ENCODE measurements at regions not wholly inside any gene's neighbourhood (a gene's known extent, or its start where the extent isn't known, plus 50 kb on each side); places are given as distances from the start of the nearest gene placed in this dataset.
"Not testable (repeated sequence)": the region's sequence is repeated elsewhere in the genome, so short reads cannot be mapped to it uniquely, and the experiment has no call there.

- DNase-seq (ENCODE audit: low read depth in 4 of 4, low spot score in 3 of 4), result no peak
These were observed 128.6 kb upstream of the FGF3 start for GRCh38 chr11:69947793-69948255.

- DNase-seq (ENCODE audit: low read depth in 4 of 4, low spot score in 3 of 4), result no peak
These were observed 129.3 kb upstream of the FGF3 start for GRCh38 chr11:69948256-69949141.

DNA sequence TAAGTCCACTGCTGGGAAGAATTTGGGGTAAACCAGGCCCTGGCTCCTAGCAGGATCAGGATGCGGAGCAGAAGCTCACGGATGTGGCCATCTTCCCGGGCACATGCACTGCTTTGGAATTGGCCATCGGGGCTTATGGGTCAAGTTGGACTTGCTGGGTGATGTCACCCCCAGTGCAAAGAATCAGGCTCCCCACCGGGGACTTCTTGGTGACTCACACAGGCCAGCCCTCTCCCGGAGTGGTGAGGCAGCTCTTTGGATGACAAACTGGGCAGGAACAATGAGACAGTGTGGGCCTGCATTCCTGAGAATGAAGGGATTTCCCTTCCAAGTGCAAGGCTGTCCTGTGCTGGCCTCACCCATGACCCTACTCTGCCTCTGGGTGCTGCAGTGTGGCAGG is 128.8 kb upstream of the ANO1 start:
- DNase-seq (ENCODE audit: low read depth in 4 of 4, low spot score in 3 of 4), result no peak

DNA sequence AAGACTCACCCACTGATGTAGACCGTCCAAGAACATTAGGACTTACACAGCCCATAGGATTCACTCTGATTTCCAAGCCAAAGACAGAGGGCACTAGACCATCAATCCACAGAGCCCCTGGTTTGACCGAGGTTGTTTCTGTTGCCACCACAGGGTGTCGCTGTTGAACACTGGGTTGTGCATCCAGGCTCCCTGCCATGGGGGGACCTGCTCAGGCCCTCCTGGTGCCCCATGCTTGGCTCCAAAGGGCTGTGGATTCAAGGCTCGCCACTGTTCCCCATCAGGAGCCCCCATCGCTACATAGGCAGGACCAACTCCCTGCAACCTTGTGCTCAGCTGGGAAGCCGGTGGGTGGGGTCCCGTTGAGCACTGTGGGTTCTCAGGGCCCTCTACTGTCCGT is 128.0 kb upstream of the ANO1 start:
- no peak for DNase-seq (ENCODE audit: low read depth in 4 of 4, low spot score in 3 of 4)

GRCh38 chr11:69950621-69951020 is 127.5 kb upstream of the ANO1 start:
- DNase-seq (ENCODE audit: low read depth in 4 of 4, low spot score in 3 of 4), result no peak

- DNase-seq (ENCODE audit: low read depth in 4 of 4, low spot score in 3 of 4), result no peak
These were observed 126.3 kb upstream of the ANO1 start for GRCh38 chr11:69951821-69952220.

DNA sequence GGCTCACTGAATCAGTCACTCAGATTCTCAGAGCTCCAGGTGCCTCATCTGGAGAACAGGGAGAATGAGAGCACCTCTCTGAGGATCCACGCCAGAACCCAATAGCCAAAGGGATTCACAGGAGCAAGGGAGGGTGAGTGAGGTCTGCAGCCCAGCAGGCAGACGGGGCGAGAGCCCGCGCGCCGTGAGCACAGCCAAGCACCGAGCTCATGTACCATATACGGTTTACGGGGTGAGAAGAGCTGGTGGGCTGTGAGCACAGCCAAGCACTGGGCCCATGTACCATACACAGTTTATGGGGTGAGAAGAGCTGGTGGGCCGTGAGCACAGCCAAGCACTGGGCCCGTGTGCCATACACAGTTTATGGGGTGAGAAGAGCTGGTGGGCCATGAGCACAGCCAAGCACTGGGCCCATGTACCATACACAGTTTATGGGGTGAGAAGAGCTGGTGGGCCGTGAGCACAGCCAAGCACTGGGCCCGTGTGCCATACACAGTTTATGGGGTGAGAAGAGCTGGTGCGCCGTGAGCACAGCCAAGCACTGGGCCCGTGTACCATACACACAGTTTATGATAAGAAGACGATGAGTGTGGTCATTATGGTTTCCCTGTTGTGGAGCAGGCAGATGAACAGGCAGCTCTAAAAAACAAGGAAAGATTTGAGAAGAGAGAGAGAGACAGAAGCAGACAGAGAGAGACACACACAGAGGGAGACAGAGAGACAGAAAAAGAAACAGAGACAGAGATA is 125.7 kb upstream of the ANO1 start:
- DNase-seq (ENCODE audit: low read depth in 4 of 4, low spot score in 3 of 4), result not testable (repeated sequence)

DNA sequence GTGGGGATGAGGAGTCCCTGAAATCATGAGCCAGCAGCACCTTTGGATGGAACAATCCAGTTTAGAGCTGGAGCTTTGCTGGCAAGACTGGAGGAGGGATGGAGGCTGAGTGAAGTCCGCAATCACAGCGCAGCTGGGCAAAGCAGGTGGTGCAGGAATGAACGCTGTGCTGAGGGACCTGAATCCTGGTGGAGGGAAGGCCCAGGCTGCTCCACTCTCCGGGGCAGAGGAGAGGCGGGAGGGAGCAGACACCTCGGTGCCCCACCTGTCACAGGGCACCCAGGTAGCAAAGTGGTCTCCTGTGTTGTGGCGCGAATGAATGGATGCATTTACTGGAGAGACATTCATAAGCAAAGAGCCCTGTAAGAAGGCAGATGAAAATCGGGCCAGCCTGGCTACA is 124.8 kb upstream of the ANO1 start:
- no peak for DNase-seq (ENCODE audit: low read depth in 4 of 4, low spot score in 3 of 4)

- DNase-seq (ENCODE audit: low read depth in 4 of 4, low spot score in 3 of 4), result no peak
These were observed 123.4 kb upstream of the ANO1 start for GRCh38 chr11:69954756-69955155.

DNA sequence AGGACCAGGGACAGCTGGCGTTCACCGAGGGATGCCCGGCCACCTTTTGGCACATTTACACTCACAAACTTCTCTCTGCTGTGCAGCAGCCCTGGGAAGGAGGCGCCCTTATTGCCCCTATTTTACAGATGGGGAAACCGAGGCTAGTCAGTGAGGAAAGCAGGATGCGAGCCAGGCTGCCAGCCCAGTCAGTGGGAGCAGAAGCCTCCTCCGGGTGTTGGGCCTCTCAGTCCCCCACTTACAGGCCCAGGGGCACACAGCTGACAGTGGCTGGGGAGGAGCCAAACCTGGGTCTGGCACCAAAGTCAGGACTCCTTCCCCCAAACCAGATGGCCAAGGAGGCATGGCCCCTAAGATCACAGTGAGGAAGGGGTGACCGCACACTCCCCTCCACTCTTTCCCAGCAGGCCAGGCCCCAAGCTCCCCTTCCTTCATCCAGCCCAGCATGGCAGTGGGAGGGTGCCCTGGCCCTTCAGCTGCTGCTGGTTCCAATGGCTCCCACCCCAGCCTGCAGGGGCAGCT is 121.4 kb upstream of the ANO1 start:
- DNase-seq (ENCODE audit: low read depth in 4 of 4, low spot score in 3 of 4), result no peak

GRCh38 chr11:69957849-69958248 is 120.3 kb upstream of the ANO1 start:
- DNase-seq (ENCODE audit: low read depth in 4 of 4, low spot score in 3 of 4), result no peak

GRCh38 chr11:69958308-69958707 is 119.8 kb upstream of the ANO1 start:
- no peak for DNase-seq (ENCODE audit: low read depth in 4 of 4, low spot score in 3 of 4)

GRCh38 chr11:69959461-69959860 is 118.7 kb upstream of the ANO1 start:
- DNase-seq (ENCODE audit: low read depth in 4 of 4, low spot score in 3 of 4), result no peak

DNA sequence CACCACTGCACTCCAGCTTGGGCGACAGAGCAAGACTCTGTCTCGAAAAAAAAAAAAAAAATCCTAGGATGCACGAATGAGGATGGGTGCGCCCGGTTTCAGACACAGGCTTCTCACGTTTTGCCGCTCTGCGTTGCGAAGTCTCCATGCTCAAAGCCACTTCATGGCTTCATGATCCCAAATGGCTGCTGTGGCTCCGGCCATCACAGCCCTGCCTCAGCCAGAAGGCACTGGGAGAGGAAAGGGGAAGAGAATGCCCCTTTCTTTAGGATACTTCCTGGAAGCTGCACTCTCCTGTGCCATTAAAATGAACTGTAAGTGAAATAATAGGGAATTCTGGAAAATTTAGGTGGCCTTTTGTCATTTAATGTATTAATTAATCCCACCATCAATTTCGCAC is 116.4 kb upstream of the ANO1 start:
- DNase-seq (ENCODE audit: low read depth in 4 of 4, low spot score in 3 of 4), result no peak

GRCh38 chr11:69962152-69962551 is 116.0 kb upstream of the ANO1 start:
- no peak for DNase-seq (ENCODE audit: low read depth in 4 of 4, low spot score in 3 of 4)

- no peak for DNase-seq (ENCODE audit: low read depth in 4 of 4, low spot score in 3 of 4)
These were observed 114.4 kb upstream of the ANO1 start for GRCh38 chr11:69963533-69964246.

- no peak for DNase-seq (ENCODE audit: low read depth in 4 of 4, low spot score in 3 of 4)
These were observed 113.9 kb upstream of the ANO1 start for GRCh38 chr11:69964247-69964643.

DNA sequence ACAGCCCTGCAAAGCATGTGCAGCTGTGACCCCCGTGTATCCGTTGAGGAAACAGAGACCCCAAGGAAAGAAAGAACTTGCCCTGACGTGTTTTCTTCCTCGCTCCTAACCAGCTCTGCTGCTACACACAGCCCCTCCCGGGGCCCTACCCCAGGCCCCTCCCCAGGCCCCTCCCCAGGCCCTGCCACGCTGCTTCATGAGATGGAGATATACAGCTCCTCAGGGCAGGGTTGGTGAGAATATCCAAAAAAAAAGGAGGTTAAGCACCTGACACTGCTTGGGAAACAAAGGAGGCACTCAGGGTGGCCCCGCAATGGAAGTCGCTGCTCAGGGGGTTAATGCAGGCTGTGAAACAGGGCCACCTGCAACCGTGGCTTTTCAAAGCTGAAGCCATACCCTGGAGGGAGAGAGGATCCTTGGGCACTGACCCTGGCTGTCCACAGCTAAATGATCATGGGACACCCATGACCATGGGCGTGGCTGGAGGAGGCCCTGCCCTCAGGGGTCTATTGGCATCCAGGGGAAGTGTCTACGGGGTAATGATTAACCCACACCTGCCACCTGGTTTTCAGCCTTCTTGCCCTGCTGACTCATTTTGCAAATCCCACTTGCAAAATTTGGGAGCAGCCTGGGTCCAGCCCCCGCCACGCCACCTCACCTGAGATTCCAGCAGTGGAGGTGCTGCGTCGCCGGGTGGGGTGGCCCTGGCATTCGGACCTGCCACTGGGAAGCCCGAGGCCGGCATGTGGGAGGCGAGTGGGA is 112.1 kb upstream of the ANO1 start:
- no peak for DNase-seq (ENCODE audit: low read depth in 4 of 4, low spot score in 3 of 4)

GRCh38 chr11:69966583-69966835 is 111.6 kb upstream of the ANO1 start:
- DNase-seq (ENCODE audit: low read depth in 4 of 4, low spot score in 3 of 4), result no peak

GRCh38 chr11:69966910-69967483 is 111.1 kb upstream of the ANO1 start:
- DNase-seq (ENCODE audit: low read depth in 4 of 4, low spot score in 3 of 4), result no peak
